Sciatic nerve (tissue), 2 donors: ENCODE measurements at regions not wholly inside any gene's neighbourhood (a gene's known extent, or its start where the extent isn't known, plus 50 kb on each side); places are given as distances from the start of the nearest gene placed in this dataset.

Experiments
- ATAC-seq: fragments of 200-7000 bp; cut with Tn5 transposase; one replicate; pipeline ENCODE4 v1.9.1; 2020; ENCODE audit warnings: mild to moderate bottlenecking, moderate library complexity
- DNase-seq: peaks from one replicate; pipeline ENCODE4 v3.0.0-alpha.2; 2020; ENCODE audit warnings: low spot score
- intact Hi-C: fragments of 100-400 bp; cut with DNase I; formaldehyde crosslinking; loops from one replicate; pipeline ENCODE4 v1.14.2; 2022
- donor health status: DM: no; HTN: no; CAD: no.
- donor health status: DM: no; HTN: no; CAD: no.

DNA sequence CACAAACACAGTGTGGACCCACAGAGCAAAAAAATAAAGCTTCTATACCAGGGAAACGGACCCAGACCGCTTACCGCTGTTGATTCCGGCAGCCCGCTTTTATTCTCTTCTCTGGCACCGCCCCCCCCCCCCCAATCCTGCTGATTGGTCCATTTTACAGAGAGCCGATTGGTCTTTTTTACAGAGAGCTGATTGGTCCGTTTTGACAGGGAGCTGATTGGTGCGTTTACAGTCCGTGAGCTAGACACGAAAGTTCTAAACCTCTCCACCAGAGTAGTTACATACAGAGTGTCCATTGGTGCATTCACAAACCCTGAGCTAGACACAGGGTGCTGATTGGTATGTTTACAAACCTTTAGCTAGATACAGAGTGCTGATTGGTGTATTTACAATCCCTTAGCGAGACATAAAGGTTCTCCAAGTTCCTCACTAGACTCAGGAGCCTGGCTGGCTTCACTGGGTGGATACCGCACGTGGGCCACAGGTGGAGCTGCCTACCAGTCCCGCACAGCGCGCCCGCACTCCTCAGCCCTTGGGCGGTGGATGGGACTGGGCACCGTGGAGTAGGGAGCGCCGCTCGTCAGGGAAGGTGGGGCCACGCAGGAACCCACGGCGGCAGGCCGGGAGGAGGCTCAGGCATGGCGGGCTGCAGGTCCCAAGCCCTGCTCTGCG, 92.4 kb downstream of the HAPSTR1 start:
- DNase-seq: no peak
- intact Hi-C loops: no loop called here
- no peak for ATAC-seq

DNA sequence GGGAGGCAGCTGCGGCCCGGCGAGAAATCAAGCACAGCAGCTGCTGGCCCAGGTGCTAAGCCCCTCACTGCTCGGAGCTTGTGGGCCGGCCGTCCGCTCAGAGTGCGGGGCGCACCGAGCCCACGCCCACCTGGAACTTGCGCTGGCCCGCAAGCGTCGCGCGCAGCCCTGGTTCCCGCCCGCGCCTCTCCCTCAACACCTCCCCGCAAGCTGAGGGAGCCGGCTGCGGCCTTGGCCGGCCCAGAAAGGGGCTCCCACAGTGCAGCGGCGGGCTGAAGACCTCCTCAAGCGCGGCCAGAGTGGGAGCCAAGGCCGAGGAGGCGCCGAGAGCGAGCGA, 92.9 kb downstream of the HAPSTR1 start:
- DNase-seq: no peak

GRCh38 chr16:9185381-9185780, 93.9 kb downstream of the HAPSTR1 start:
- intact Hi-C loops: no loop called here
- DNase-seq (no peak), ATAC-seq (no peak)

More for the DNA sequence above, 92.9 kb downstream of the HAPSTR1 start:
- intact Hi-C loops: no loop called here
- no peak for ATAC-seq

DNA sequence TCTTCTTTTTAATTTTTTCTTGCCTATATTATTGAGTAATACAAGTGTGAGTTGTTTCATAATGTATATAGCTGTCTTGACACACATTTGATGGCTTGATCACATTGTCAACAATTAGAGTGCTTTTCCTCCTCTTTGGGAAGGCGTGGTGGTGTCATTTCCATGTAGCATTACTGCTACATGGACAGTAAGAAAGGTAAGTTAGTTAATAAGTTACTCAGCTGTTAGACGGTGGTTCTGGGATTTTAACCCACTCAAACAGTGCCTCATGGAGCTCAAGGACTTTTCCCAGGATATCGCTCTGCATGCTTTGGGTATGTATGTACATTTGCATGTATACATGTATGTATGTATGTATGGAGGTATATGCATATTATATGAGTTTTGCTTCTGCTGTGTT, 94.6 kb downstream of the HAPSTR1 start:
- intact Hi-C loops: no loop called here
- ATAC-seq (no peak), DNase-seq (no peak)

DNA sequence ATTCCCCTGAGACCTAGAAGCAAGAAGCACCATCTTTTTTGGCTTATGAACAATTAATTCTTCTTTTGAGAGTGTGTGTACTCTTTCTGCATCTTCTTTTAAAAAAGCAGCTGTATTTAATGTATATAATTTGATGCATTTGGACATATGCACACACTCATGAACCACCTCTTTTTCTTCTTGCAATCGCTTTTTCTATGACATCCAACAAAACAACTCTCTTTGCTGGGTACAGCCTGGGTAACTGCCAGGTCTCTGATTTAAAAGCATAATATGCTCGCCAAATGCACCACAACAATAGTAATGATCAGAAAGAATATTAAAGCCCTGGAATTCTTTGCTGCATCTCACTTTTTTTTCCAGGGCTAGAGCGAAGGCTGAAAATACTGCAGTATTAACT, 97.3 kb downstream of the HAPSTR1 start:
- intact Hi-C loops: no loop called here
- ATAC-seq: no peak
- DNase-seq: no peak

DNA sequence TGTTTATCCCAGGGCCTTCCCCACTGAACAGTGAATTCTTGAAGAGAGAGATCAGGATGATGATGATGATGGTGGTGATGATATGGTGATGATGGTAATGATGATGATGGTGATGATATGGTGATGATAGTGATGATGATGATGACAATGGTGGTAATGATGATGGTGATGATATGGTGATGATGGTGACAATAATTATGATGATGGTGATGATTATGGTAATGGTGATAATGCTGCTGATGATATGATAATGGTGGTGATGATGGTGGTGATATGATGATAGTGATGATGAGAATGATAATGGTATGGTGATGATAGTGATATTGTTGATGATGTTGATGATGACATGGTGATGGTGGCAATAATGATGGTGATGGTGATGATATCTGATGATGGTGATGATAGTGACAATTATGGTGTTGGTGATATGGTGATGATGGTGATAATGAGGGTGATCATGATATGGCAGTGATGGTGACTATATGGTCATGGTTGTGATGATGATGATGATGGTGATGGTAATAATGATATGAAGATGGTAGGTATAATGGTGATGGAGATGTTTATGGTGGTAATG, 99.9 kb downstream of the HAPSTR1 start:
- ATAC-seq (no peak), DNase-seq (no peak)
- intact Hi-C loops: no loop called here

DNA sequence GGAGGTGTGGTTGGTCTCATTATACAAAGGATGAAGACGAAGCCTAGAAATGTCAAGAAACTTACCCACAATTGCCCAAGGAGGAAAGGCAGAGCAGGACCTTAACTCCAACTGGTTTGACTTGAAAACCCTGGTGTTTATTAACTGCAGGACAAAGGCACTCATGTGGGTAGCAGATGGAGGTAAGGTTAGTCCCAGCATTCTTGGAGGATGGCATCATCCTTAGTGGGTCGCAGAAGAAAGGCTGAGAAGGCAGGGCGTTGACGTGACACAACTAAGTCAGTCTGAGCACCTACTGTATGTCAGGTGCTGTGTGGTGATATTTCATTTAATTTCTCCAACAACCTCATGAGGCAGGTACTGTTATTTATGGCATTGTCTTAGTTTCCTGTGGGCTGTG, 101.3 kb downstream of the HAPSTR1 start:
- no peak for ATAC-seq
- DNase-seq: no peak
- intact Hi-C loops: no loop called here

GRCh38 chr16:9195287-9195686, 103.8 kb downstream of the HAPSTR1 start:
- intact Hi-C loops: no loop called here
- no peak for ATAC-seq
- DNase-seq: no peak

DNA sequence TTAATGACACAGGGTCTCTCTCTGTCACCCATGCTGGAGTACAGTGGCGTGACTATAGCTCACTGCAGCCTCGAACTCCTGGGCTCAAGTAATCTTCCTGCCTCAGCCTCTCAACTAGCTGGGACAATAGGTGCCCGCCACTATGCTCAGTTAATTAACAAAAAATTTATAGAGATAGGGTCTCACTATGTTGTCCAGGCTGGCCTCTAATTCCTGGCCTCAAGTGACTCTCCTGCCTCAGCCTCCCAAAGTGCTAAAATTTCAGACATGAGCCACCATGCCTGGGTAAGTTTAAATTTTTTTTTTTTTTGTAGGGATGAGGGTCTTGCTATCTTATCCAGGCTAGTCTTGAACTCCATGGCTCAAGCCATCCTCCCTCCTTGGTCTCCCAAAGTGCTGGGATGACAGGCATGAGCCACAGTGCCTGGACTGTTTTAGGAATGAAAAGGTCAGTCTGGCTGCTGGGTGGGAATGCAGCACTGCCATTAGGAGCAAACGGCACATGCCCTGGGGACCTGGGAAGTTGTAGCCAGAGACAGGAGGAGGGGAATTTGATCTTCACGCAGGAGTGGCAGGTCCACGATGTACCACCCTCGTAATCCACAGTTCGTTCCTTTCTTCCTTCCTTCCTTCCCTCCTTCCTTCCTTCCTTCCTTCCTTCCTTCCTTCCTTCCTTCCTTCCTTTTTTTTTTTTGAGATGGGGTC, 106.7 kb downstream of the HAPSTR1 start:
- no peak for ATAC-seq
- DNase-seq: no peak
- intact Hi-C loops: no loop called here

DNA sequence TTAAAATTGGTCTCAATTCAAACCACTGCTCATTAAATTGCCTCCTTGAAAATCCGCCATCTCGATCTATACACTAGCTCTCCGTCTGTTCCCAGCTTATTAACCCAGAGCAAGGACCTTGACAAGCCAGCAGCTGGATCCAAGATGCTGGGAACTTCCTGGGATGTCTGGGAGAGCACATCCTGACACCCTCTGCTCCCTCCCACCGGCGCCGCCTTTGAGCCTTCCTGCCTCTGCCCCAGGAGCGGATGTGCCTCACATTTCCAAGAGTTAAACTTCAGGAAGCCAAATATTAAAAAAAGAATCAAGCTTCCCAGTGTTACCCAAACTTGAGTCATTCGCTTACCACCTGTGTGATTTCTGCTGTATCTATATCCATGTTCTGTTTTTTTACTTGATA, 107.9 kb downstream of the HAPSTR1 start:
- ATAC-seq (no peak), DNase-seq (no peak)
- intact Hi-C loops: no loop called here

- DNase-seq (no peak), ATAC-seq (no peak)
- intact Hi-C loops: no loop called here
Observed at GRCh38 chr16:9199751-9200150, 108.3 kb downstream of the HAPSTR1 start.

DNA sequence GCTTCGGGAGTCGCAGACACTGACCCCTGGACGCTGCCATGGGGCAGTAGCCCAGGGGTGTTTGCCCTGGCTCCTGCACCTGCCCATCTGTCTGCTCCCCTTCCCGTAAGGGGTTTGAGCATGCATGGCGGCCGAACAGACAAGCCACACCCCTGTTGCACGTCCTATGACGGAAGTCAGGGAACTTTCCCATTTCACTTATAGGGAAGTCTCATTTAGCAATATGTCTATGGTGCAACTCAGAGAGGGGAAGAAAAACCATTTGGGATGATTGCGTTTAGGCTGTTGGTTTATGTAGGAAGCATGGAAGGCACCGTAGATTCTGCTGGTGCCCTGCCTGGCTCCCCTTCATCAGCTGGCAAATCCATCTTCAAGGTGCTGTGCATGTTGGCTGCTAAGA, 112.5 kb downstream of the HAPSTR1 start:
- intact Hi-C loops: no loop called here
- ATAC-seq (no peak), DNase-seq (no peak)

- intact Hi-C loops: no loop called here
- DNase-seq (no peak), ATAC-seq (no peak)
Observed at GRCh38 chr16:9205661-9206060, 114.2 kb downstream of the HAPSTR1 start.

GRCh38 chr16:9206156-9206555, 114.7 kb downstream of the HAPSTR1 start:
- intact Hi-C loops: no loop called here
- ATAC-seq (no peak), DNase-seq (no peak)

GRCh38 chr16:9212621-9213020, 121.2 kb downstream of the HAPSTR1 start:
- intact Hi-C loops: no loop called here
- no peak for ATAC-seq
- no peak for DNase-seq

DNA sequence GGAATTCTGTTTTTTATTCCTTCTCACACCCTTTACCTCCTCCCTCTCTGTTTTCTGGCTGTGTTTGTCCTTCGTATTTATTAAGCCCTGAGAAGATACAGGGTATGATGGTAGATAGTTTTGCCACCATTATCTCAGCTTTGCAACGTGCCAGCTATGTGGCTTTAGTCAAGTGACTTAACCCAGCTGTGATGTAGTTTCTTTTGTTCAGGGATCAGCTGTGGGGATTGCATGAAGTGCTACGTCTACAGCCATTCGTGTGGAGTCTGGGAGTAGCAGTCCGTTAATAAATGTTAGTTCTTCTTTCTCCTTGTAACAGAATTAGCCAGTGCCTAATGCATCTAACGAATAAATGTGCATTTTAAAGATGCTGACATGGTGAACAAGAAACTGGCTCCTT, 128.4 kb downstream of the HAPSTR1 start:
- no peak for ATAC-seq
- intact Hi-C loops: no loop called here
- DNase-seq: no peak

- no peak for ATAC-seq
- intact Hi-C loops: no loop called here
- DNase-seq: no peak
Observed at GRCh38 chr16:9225527-9226316, 134.3 kb downstream of the HAPSTR1 start.

- intact Hi-C loops: no loop called here
Observed at GRCh38 chr16:9226924-9227323, 135.5 kb downstream of the HAPSTR1 start.

GRCh38 chr16:9231039-9231438, 139.6 kb downstream of the HAPSTR1 start:
- intact Hi-C loops: no loop called here
- no peak for DNase-seq
- ATAC-seq: no peak

More at GRCh38 chr16:9226924-9227323, 135.5 kb downstream of the HAPSTR1 start:
- ATAC-seq (no peak), DNase-seq (no peak)
